Left ventricle myocardium superior (tissue), 1 donor: ENCODE measurements at regions not wholly inside any gene's neighbourhood (a gene's known extent, or its start where the extent isn't known, plus 50 kb on each side); places are given as distances from the start of the nearest gene placed in this dataset.
"Not testable (repeated sequence)": the region's sequence is repeated elsewhere in the genome, so short reads cannot be mapped to it uniquely, and the experiment has no call there.

Experiments used
- ATAC-seq: fragments of 200-7000 bp; cut with Tn5 transposase; one replicate; pipeline ENCODE4 v1.9.1; 2020; ENCODE audit warnings: mild to moderate bottlenecking, moderate library complexity
- DNase-seq: peaks from one replicate; pipeline ENCODE4 v3.0.0-alpha.2; 2020
- intact Hi-C: fragments of 100-400 bp; cut with micrococcal nuclease; formaldehyde crosslinking; loops from one replicate; pipeline ENCODE4 v1.11.0; 2022
- donor health status: DM: no; HTN: yes; CAD: no; lungs with severe emphysema.

GRCh38 chr5:57002959-57003485, 51.1 kb upstream of the MIER3 start:
- intact Hi-C loops: no loop called here
- no peak for DNase-seq

GRCh38 chr5:57003566-57003965, 51.6 kb upstream of the MIER3 start:
- intact Hi-C loops, ATAC-seq, DNase-seq: not testable (repeated sequence)

More at GRCh38 chr5:57002959-57003485, 51.1 kb upstream of the MIER3 start:
- no peak for ATAC-seq

- intact Hi-C loops: no loop called here
- DNase-seq (no peak), ATAC-seq (no peak)
These were observed 52.9 kb upstream of the MIER3 start for GRCh38 chr5:57004800-57005199.

- intact Hi-C loops: no loop called here
- no peak for DNase-seq
- no peak for ATAC-seq
These were observed 55.4 kb upstream of the MIER3 start for GRCh38 chr5:57007344-57007743.

- ATAC-seq (no peak), DNase-seq (no peak)
- intact Hi-C loops: no loop called here
These were observed 57.9 kb upstream of the MIER3 start for GRCh38 chr5:57009811-57010210.

- ATAC-seq: no peak
- intact Hi-C loops: no loop called here
- no peak for DNase-seq
These were observed 58.9 kb upstream of the MIER3 start for GRCh38 chr5:57010786-57011185.

GRCh38 chr5:57012511-57012910, 60.6 kb upstream of the MIER3 start:
- no peak for DNase-seq
- no peak for ATAC-seq
- intact Hi-C loops: no loop called here

GRCh38 chr5:57025961-57026360, 74.0 kb upstream of the MIER3 start:
- intact Hi-C loops: no loop called here
- ATAC-seq (no peak), DNase-seq (no peak)

- intact Hi-C loops: no loop called here
- DNase-seq (no peak), ATAC-seq (no peak)
These were observed 76.2 kb upstream of the MIER3 start for GRCh38 chr5:57028161-57028560.

GRCh38 chr5:57032151-57032551, 80.2 kb upstream of the MIER3 start:
- ATAC-seq: no peak
- intact Hi-C loops: no loop called here

GRCh38 chr5:57033103-57033502, 81.2 kb upstream of the MIER3 start:
- ATAC-seq (no peak), DNase-seq (no peak)
- intact Hi-C loops: no loop called here

More at GRCh38 chr5:57032151-57032551, 80.2 kb upstream of the MIER3 start:
- DNase-seq: no peak

GRCh38 chr5:57033503-57033902, 81.6 kb upstream of the MIER3 start:
- no peak for ATAC-seq
- no peak for DNase-seq
- intact Hi-C loops: no loop called here

GRCh38 chr5:57034201-57034916, 82.4 kb upstream of the MIER3 start:
- intact Hi-C loops: no loop called here
- ATAC-seq: no peak
- DNase-seq: no peak

- intact Hi-C loops: no loop called here
- ATAC-seq (no peak), DNase-seq (no peak)
These were observed 84.0 kb upstream of the MIER3 start for GRCh38 chr5:57035955-57036354.

GRCh38 chr5:57036761-57037160, 84.8 kb upstream of the MIER3 start:
- no peak for ATAC-seq
- no peak for DNase-seq
- intact Hi-C loops: no loop called here

- DNase-seq (no peak), ATAC-seq (no peak)
- intact Hi-C loops: no loop called here
These were observed 85.4 kb upstream of the MIER3 start for GRCh38 chr5:57037355-57037754.

GRCh38 chr5:57041570-57041969, 89.6 kb upstream of the MIER3 start:
- intact Hi-C loops: no loop called here
- no peak for DNase-seq
- ATAC-seq: no peak

- DNase-seq (no peak), ATAC-seq (peak; percentile 96)
These were observed 90.6 kb upstream of the MIER3 start for GRCh38 chr5:57042524-57042931.

GRCh38 chr5:57054135-57054534, 102.2 kb upstream of the MIER3 start:
- DNase-seq (no peak), ATAC-seq (no peak)
- intact Hi-C loops: no loop called here

More at GRCh38 chr5:57042524-57042931, 90.6 kb upstream of the MIER3 start:
- intact Hi-C loops: no loop called here

GRCh38 chr5:57054671-57055070, 102.7 kb upstream of the MIER3 start:
- intact Hi-C loops: no loop called here
- no peak for ATAC-seq
- DNase-seq: no peak

- intact Hi-C loops: no loop called here
- ATAC-seq: no peak
- no peak for DNase-seq
These were observed 103.8 kb upstream of the MIER3 start for GRCh38 chr5:57055731-57056130.
